K562 (cell line): ENCODE measurements at regions not wholly inside any gene's neighbourhood (a gene's known extent, or its start where the extent isn't known, plus 50 kb on each side); places are given as distances from the start of the nearest gene placed in this dataset.

Source experiments
- ATAC-seq: fragments of 200-7000 bp; cut with Tn5 transposase; 3 replicates; pipeline ENCODE4 v1.9.1; 2020; ENCODE audit warnings: moderate library complexity
- BruUV-seq: library from RNA; stranded (reverse); fragments of 400-500 nt; replicated peaks from 2 replicates; lab custom pipeline; 2021; lab: Mats Ljungman, UMichigan
- CTCF ChIA-PET: fragments of 300-600 bp; formaldehyde crosslinking; extraction: SDS; loops from one replicate; lab custom pipeline; 2021; ENCODE audit warnings: low intra/inter-chr PET ratio; lab: Yijun Ruan, JAX
- POLR2A ChIA-PET: fragments of 300-600, 350-650 bp; sonication (Branson Sonifier 250); formaldehyde crosslinking; extraction: SDS; loops from one replicate; lab custom pipeline; 2021; ENCODE audit warnings: antibody characterized with exemption, inconsistent platforms; lab: Yijun Ruan, JAX
- DNase-seq, 4 experiments: peaks; one replicate each; pipeline versions ENCODE4 v3.0.0 to v3.0.0-alpha.2; 2011 to 2018; ENCODE audit warnings: low spot score in 3 of 4, mixed read lengths in 3 of 4; ENCODE audit errors: extremely low read depth in 1 of 4
- FAIRE-seq: peaks from 2 replicates; lab custom pipeline; 2011; peaks lifted over from hg19 to GRCh38; lab: Jason Lieb, UNC
- H2AFZ ChIP-seq: 2 replicates; pipeline ENCODE4 v1.6.0; 2011; ENCODE audit warnings: low read depth, low read length, control low read depth, inconsistent platforms
- H3K27ac ChIP-seq: fragments of 200-600 bp; 3 replicates; pipeline ENCODE4 v1.8.0; 2011; ENCODE audit warnings: low read depth, mild to moderate bottlenecking, control low read depth, inconsistent platforms, low read length, moderate library complexity, mixed read lengths; ENCODE audit errors: extremely low read depth
- H3K27me3 ChIP-seq, 2 experiments: fragments of 300-600 bp in 1 of 2; 2 replicates in 1 of 2; 3 replicates in 1 of 2; pipeline versions ENCODE4 v1.6.0 to v1.8.0; 2011; ENCODE audit warnings: inconsistent platforms in 2 of 2, low read length in 2 of 2, mild to moderate bottlenecking in 1 of 2, mixed read lengths in 1 of 2, moderate library complexity in 1 of 2; ENCODE audit not compliant: control insufficient read depth in 2 of 2, insufficient read depth in 2 of 2
- H3K36me3 ChIP-seq: fragments of 300-600 bp; 3 replicates; pipeline ENCODE4 v1.8.0; 2011; ENCODE audit warnings: mild to moderate bottlenecking, low read length, inconsistent platforms; ENCODE audit not compliant: control insufficient read depth, insufficient read depth
- H3K4me1 ChIP-seq, 2 experiments: fragments of 200-600 bp in 1 of 2; replicated peaks in 1 of 2; 2 replicates in 1 of 2; 3 replicates in 1 of 2; pipeline versions ENCODE4 v1.5.1 to v1.8.0; 2011; ENCODE audit warnings: inconsistent platforms in 2 of 2, low read length in 2 of 2, mild to moderate bottlenecking in 1 of 2, mixed read lengths in 1 of 2, moderate library complexity in 1 of 2; ENCODE audit not compliant: control insufficient read depth in 2 of 2, insufficient read depth in 2 of 2
- H3K4me2 ChIP-seq: 2 replicates; pipeline ENCODE4 v1.6.1; 2011; ENCODE audit warnings: low read length, control low read depth, inconsistent platforms, mixed read lengths; ENCODE audit not compliant: insufficient read depth
- H3K4me3 ChIP-seq: fragments of 200-600 bp; sonication (generic), shearing (Covaris generic); 2 replicates; pipeline ENCODE4 v1.5.1; 2016; ENCODE audit warnings: control low read depth, inconsistent platforms
- H3K79me2 ChIP-seq: fragments of 200-600 bp; 3 replicates; pipeline ENCODE4 v1.8.0; 2011; ENCODE audit warnings: low read length, inconsistent platforms; ENCODE audit not compliant: control insufficient read depth, insufficient read depth
- H3K9ac ChIP-seq, 2 experiments: 2 replicates each; pipeline versions ENCODE4 v1.6.0 to v1.6.1; 2011; ENCODE audit warnings: low read depth in 2 of 2, low read length in 2 of 2, control low read depth in 1 of 2, inconsistent platforms in 1 of 2, mild to moderate bottlenecking in 1 of 2, mixed read lengths in 1 of 2; ENCODE audit not compliant: insufficient read depth in 1 of 2
- H3K9me1 ChIP-seq: one replicate; pipeline ENCODE4 v1.6.0; 2011; ENCODE audit warnings: inconsistent platforms, mild to moderate bottlenecking, low read length, moderate library complexity; ENCODE audit not compliant: control insufficient read depth, insufficient read depth
- H3K9me3 ChIP-seq: replicated peaks from 2 replicates; pipeline ENCODE4 v1.5.1; 2011; ENCODE audit warnings: low read depth, low read length, inconsistent platforms; ENCODE audit not compliant: control insufficient read depth, insufficient read depth
- H4K20me1 ChIP-seq: replicated peaks from 2 replicates; pipeline ENCODE4 v1.6.1; 2011; ENCODE audit warnings: low read length, inconsistent platforms, mixed read lengths; ENCODE audit not compliant: control insufficient read depth, insufficient read depth
- BRD4 ChIP-seq: fragments of 200-600 bp; sonication (generic); IDR thresholded peaks from 2 replicates; pipeline ENCODE4 v1.6.1; 2017; ENCODE audit warnings: inconsistent platforms
- CBFA2T2 ChIP-seq: fragments of 450-650 bp; conservative IDR thresholded peaks from 2 replicates; pipeline ENCODE4 v1.6.1; 2017; ENCODE audit warnings: mild to moderate bottlenecking
- KLF13 ChIP-seq: fragments of 450-650 bp; IDR thresholded peaks from 2 replicates; pipeline ENCODE4 v1.6.1; 2016; ENCODE audit warnings: missing genetic modification characterization, low read depth, mild to moderate bottlenecking, missing compliant biosample characterization, moderate library complexity, borderline replicate concordance
- SRSF9 ChIP-seq: fragments of 200-400 bp; formaldehyde crosslinking; IDR thresholded peaks from 2 replicates; pipeline ENCODE4 v1.6.1; 2017; ENCODE audit warnings: low read depth, low read length, borderline replicate concordance
- WGBS: fragments of 100-300 bp; shearing (Covaris generic); methylation state at CpG from one replicate; pipeline ENCODE4 v1.1.6; 2016; ENCODE audit warnings: low coverage, mixed read lengths; ENCODE audit not compliant: insufficient coverage; ENCODE audit errors: missing lambda C conversion rate; 5-methylcytosine and 5-hydroxymethylcytosine counted together
- in situ Hi-C: fragments of 300-500 bp; cut with MboI; formaldehyde crosslinking; loops from 4 replicates; pipeline ENCODE4 v1.15.0; 2018; ENCODE audit warnings: inconsistent platforms, mixed read lengths
- intact Hi-C: fragments of 100-400 bp; cut with micrococcal nuclease; formaldehyde crosslinking; loops from 2 replicates; pipeline ENCODE4 v1.14.2; 2022
- TF ChIP-seq, protein P1 (sequence below): sonication (generic); formaldehyde crosslinking; IDR thresholded peaks from 2 replicates; pipeline ENCODE4 v1.9.0; 2022; ENCODE audit warnings: mild to moderate bottlenecking, missing genetic modification reagents
- TF ChIP-seq, protein P2 (sequence below): sonication (generic); formaldehyde crosslinking; IDR thresholded peaks from 2 replicates; pipeline ENCODE4 v1.9.0; 2022; ENCODE audit warnings: mild to moderate bottlenecking, missing genetic modification reagents

GRCh38 chr5:148725675-148726074 lies 71.3 kb upstream of the HTR4 start:
- no peak for FAIRE-seq
- TF ChIP-seq, protein P1, sequence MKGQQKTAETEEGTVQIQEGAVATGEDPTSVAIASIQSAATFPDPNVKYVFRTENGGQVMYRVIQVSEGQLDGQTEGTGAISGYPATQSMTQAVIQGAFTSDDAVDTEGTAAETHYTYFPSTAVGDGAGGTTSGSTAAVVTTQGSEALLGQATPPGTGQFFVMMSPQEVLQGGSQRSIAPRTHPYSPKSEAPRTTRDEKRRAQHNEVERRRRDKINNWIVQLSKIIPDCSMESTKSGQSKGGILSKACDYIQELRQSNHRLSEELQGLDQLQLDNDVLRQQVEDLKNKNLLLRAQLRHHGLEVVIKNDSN (CRISPR knock-in tag): no peak
- no peak for TF ChIP-seq CBFA2T2
- no peaks in the 10 kb centered on the region for H3K36me3 ChIP-seq
- no peak for ATAC-seq
- H3K9me1 ChIP-seq: no peaks in the 10 kb centered on the region
- no peak overlapping the region for H3K9ac ChIP-seq
- DNase-seq: no peak
- no peaks in the 10 kb centered on the region for H3K79me2 ChIP-seq
- no peak overlapping the region for H3K27ac ChIP-seq
- no peaks in the 10 kb centered on the region for H4K20me1 ChIP-seq
- no peak overlapping the region for H3K4me2 ChIP-seq
- POLR2A ChIA-PET: no interaction called here
- intact Hi-C loops (no loop called here), in situ Hi-C loops (loop anchor here (5.0 kb wide), 1 partner anchor 278 kb away; no protein-coding TSS in a partner anchor)
- H3K27me3 ChIP-seq: peaks cover 0 to 10% of the 10 kb centered on the region in 2 experiments; a peak in 2 of 5 replicates
- no peaks in the 10 kb centered on the region for H3K9me3 ChIP-seq
- H3K4me3 ChIP-seq: no peak overlapping the region
- WGBS: 1% methylated on average over 6 of the region's 6 CpGs
- H3K4me1 ChIP-seq: no peaks in the 10 kb centered on the region
- CTCF ChIA-PET: interaction anchor here (1.8 kb wide), 1 partner anchor 282 kb away, joined by 7 read pairs; no protein-coding TSS in a partner anchor
- no peak overlapping the region for H2AFZ ChIP-seq
- BruUV-seq: no TSS peak

- no peak overlapping the region for H2AFZ ChIP-seq
- H3K36me3 ChIP-seq: no peaks in the 10 kb centered on the region
- CTCF ChIA-PET: interaction anchor here (0.8 to 4.9 kb wide), 5 partner anchors 279 to 842 kb away, joined by 3 to 84 read pairs (median 13); no protein-coding TSS in a partner anchor
- no peak overlapping the region for H3K4me3 ChIP-seq
- FAIRE-seq: no peak
- H3K9me3 ChIP-seq: no peaks in the 10 kb centered on the region
- H3K27ac ChIP-seq: no peak overlapping the region
- in situ Hi-C loops: loop anchor here (5.0 kb wide), 1 partner anchor 282 kb away; no protein-coding TSS in a partner anchor
- no TSS peak for BruUV-seq
- peaks cover 0 to 6% of the 10 kb centered on the region in 2 experiments; a peak in 2 of 5 replicates for H3K27me3 ChIP-seq
- POLR2A ChIA-PET: no interaction called here
- DNase-seq: peak; percentile 26 to 33 (median 30)
- ATAC-seq: peak; percentile 41; the same call in 2 of the 3 replicates
- no peak overlapping the region for H3K4me2 ChIP-seq
- intact Hi-C loops: no loop called here
- no peak overlapping the region for H3K9ac ChIP-seq
- no peaks in the 10 kb centered on the region for H3K9me1 ChIP-seq
- no peaks in the 10 kb centered on the region for H4K20me1 ChIP-seq
- H3K79me2 ChIP-seq: no peaks in the 10 kb centered on the region
- H3K4me1 ChIP-seq: peaks cover 0 to 21% of the 10 kb centered on the region in 2 experiments; a peak in 3 of 5 replicates
- TF ChIP-seq BRD4 (no peak), SRSF9 (no peak), KLF13 (tag) (no peak)
- TF ChIP-seq, protein P2, sequence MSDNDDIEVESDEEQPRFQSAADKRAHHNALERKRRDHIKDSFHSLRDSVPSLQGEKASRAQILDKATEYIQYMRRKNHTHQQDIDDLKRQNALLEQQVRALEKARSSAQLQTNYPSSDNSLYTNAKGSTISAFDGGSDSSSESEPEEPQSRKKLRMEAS (CRISPR knock-in tag): no peak
Observed at GRCh38 chr5:148729182-148729581, 74.9 kb upstream of the HTR4 start.
